ENCODE measurements at regions not wholly inside any gene's neighbourhood (a gene's known extent, or its start where the extent isn't known, plus 50 kb on each side); places are given as distances from the start of the nearest gene placed in this dataset.

DNA sequence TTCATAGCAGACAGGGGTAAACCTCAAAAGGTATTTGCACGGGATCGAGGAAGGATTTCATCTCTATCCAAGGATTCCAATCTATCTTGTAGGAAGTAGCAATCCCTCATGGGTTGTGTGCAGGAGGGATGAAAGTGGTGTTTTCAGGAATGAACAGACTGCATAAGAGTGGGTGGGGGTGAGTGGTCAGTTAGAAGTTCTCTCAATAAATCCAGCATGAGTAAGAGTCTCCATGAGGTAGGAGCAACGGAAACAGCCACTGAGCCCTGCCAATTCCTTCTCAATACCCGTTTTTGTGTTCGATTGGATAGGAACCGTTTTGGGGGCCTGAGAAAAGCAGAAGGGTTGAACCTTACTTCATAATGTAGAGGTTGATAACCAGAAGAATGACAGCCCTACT lies 375.6 kb downstream of the SOX9 start:
- no peak for DNase-seq (ENCODE audit: low spot score)

DNA sequence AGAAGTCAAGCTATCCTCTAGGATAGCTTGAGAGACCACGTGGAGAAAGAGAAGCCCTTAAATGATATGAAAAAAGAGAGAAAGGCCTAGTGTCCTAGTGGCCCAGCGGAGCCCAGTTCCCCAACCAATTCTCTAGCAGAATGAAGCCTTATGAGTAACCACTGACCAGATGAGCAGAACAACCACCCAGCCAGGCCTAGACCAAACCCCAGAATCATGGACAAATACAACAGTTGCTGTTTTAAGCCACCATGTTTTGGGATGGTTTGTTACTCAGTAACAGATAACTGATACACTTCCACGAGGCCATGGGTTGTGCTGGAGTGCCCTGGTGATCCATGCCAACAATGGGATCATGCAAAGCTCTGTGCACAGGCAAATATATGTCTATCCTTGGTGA lies 377.1 kb downstream of the SOX9 start:
- no peak for DNase-seq (ENCODE audit: low spot score)

DNA sequence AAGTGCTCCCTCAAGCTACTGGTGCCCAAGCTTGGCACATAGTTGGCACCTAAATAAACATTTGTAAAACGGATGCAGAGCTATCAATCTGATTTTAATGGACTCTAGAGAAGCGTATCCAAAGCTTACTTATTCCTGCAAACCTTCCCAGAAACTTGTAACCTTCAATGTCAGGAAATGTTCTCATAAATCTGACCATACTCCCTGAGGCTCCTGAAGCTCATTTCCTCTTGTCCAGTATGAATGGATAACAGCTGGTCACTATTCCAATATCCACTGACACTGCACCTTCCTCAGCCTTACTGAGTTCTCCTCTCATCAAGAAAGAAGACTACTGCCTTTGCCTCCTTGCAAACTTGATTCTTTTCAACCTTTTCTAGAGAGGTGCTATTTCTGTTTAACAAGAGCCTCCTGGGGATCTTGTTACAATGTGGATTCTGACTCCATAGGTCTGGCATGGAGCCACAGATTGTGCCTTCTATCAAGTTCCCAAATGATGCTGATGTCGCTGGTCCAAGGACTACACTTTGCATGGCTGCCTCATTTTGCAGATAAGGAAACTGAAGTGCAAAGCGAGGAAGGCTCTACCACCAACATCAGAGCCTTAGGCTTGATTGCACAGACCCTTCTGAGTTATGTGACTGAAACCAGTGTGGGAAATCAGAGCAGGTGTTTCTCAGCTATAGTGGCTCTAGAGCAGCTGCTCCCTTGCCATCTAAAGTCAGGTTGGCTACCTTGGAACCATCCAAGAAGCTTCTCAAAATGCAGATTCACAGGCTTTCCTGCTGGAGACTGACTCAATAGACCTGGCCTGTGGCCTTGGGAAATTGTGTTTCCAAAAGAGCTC lies 377.8 kb downstream of the SOX9 start:
- DNase-seq (ENCODE audit: low spot score), result no peak

DNA sequence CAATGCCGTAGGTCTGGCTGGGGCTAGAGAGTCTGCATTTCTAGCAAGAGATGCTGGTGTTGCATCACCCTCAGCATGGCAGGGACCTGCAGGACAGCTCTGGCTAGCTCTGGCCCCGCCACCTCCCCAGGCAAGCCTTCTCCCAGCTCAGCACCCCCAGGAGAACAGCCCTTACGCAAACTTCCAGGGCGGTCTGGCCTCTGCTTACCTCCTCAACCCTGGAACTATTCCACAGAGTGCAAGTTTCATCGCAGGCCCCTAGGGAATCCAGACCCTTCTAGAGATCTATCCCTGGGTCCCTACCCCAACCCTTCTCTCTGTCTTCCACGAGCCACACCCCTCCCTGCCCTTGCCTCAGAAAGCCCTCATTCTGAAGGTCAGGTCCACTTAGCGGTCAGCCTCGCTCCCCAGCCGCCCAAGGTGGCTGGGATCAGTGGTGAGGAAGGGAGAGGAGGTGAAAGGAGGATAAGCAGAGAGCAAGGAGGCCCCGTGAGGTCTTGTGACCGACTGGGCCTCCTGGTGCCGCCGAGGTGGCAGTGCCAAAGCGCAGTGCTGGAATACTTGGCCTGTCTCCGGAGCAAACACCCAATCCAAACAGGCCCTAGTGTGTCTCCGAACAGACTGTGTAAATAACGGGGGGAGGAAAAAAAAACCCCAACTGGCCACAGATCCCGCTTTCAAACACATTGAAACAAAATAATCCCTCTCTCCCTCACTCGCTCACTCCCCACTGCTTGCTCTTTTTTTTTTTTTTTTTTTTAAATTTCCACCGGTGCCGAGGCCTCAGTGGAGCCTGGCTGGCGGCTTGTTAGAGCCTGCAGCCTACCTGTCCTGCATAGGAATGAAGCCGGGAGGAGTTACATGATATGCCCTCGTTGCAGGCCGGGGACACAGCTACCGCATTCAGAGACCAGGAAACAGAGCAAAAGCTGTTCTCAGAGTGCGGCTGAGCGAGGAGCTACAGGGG lies 380.9 kb downstream of the SOX9 start:
- no peak for DNase-seq (ENCODE audit: low spot score)

DNA sequence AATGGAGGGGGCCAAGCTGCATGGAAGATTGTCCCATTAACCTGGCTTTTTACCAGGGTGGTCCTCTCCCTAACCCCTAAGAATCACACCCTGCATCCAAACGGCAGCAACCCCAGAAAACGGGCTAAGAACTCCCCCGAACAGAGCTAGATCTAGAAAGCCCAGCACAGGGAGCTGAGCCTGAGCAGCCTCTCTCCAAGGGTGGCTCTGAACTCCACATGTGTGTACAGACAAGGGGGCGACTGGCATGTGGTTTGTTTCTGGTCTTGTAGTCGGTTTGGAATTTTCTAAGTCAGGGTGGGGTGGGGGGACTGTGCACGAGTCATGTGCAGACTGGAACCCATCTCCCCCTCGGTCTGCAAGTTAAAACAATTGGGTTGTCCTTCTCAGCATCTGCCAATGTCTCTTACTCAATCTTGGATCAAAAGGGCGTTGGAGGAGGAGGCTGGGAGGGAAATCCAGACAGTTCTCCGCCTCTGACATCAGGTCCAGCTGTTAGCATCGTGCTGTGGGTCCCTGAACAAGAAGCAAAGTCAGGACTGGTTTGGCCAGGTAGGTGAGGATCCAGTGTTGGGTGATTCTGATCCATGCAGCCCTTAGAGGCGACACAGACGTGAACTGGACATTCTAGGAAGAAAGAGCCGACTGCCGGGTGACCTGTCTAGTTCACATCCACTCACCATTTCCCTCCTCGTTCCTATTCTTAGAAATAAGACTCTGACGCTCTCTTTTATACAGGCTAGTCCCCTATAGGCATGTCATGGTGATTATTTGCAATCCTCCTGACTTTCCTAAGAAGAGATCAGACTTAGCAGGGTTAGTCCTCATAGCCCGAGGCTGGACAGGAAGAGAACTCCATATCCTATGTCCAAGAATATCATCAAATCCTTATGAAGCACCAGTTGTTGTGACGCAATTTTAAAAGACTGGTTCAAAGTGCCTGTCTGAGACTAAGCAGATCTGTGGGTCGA lies 381.8 kb downstream of the SOX9 start:
- DNase-seq (ENCODE audit: low spot score), result no peak

DNA sequence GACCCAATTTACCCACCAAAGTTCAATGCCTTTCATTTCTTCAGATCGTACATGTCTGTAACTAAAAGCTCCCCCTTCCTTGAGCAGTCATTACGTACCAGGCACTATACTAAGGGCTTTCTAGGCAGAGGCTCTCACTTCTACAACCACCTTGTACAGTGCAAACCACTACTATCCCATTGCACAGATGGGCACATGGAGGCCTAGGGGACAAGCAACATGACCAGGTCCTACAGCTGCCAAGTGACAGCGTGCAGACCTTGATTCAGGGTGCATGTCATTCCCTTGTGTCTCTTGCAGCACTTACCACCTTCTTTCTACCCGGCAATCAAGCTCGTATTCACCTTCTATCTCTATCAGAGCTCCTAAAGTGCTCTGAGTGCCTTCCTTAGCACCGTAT lies 382.7 kb downstream of the SOX9 start:
- DNase-seq (ENCODE audit: low spot score), result no peak

DNA sequence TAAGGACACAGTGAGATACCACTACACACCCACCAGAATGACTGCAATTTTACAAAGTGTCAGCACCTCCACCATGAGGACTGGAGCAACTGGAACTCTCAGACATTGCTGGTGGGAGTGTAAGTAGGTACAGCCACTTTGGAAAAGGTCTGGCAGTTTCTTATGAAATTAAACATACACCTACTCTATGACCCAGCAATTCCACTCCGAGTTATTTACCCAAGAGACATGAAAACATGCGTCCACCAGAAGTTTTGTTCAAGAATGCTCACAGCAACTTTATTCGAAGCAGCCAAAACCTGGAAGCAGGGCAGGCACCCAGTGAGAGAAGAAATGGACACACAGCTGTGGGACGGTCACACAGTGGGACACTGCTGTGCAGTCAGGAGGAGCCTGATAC lies 384.0 kb downstream of the SOX9 start:
- DNase-seq (ENCODE audit: low spot score), result no peak

DNA sequence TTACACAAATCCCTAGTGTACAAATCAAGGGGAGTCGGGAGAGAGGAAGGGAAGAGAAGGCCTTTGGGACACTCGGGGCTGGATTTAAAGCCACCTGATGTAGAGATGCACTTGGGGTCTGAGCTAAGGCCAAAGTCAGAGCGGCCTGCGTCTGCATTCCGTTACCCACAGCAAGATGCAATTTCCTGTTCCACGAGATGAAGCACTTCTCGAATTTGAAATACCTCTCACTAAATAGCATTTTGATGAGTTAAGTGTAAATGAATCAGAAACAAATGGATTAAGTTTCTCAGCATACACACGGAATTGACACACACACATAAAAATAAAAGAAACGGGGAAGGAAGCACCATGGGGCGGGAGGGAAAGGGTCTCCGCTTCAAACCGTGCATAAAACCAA lies 386.0 kb downstream of the SOX9 start:
- no peak for DNase-seq (ENCODE audit: low spot score)

DNA sequence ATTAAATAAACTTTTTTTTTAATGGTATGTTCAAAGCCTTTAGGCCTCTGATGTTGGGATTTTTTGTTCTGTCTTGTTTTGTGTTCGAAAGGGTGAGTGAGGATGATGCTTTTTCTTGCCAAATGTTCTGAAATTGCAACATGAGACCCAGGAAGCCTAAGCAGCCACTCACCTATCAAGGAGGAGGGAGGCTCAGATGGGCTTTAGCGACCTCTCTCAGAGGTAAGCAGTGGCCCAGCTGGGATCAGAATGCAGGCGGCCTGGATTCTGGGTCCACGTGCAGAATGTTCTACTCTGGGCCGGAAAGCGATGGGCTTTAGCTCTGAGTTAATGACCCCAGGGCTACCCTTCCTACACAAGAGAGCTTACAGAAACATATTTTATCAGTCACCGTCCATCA lies 386.6 kb downstream of the SOX9 start:
- DNase-seq (ENCODE audit: low spot score), result no peak

DNA sequence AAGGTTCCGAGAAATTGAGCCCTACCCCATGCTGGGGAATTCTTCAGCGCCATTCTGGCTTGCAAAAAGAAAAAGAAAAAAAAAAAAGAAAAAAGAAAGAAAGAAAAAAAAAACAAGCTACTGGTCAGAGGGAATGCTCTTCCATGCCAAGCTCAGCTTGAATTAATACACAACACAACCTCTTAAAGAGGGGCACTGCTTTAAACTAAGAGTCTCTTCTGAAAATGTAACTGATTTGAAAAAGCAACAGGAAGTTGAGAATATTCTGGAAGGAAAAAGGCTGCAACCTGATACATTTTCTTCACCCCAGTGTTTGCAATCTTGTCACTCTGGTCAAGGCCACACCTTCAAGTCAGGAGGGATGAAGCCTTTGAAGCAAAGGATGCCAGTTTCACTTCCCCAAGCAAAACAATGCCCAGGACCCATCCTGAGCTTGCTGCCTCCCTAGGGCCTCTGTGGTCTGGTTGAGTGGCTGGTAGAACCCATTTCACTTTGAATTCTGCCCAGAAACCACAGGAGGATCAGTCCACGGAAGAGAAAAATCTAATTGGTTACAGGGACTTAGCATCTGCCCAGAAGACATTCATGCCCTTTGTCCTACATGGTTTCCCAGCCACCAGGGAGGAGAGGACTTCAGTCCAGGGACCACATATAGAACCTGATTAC lies 389.7 kb downstream of the SOX9 start:
- DNase-seq (ENCODE audit: low spot score), result peak; percentile 26

DNA sequence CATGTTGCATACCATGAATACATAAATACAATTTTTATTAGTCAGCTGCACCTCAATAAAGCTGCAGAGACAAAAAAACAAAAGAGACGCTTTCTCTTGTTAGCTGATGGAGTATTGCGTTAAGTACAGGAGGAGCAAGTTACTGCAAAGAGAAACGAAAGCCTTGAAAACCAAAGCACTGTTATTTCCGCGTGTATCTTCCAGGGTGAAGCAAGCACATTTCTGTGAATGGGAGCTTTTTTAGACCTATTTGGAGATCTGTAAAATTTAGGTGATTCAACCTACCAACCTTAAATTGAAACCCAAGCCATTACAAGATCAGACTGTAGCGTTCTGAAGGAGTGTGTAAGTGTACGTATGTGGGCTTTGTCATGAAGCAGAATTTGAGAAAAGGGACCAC lies 390.4 kb downstream of the SOX9 start:
- DNase-seq (ENCODE audit: low spot score), result no peak

DNA sequence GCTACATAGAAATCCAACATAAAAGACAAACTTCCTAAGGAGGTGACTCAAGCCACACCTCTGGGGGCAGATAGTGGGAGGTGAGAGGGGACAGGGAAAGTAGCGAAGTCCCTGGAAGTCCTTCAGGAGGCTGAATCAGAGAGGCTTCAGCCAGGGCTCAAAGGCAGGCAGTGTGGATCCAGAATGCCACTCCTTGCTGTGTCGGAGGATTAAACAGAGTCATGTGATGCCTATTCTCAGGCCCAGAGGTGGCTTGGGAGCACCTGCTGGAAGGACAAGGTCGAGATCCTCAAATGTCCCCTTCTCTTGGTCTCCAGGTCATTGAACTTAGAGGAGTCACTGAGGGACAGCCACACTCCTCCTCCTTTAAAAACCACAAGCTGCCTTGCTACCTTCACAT lies 391.1 kb downstream of the SOX9 start:
- no peak for DNase-seq (ENCODE audit: low spot score)

DNA sequence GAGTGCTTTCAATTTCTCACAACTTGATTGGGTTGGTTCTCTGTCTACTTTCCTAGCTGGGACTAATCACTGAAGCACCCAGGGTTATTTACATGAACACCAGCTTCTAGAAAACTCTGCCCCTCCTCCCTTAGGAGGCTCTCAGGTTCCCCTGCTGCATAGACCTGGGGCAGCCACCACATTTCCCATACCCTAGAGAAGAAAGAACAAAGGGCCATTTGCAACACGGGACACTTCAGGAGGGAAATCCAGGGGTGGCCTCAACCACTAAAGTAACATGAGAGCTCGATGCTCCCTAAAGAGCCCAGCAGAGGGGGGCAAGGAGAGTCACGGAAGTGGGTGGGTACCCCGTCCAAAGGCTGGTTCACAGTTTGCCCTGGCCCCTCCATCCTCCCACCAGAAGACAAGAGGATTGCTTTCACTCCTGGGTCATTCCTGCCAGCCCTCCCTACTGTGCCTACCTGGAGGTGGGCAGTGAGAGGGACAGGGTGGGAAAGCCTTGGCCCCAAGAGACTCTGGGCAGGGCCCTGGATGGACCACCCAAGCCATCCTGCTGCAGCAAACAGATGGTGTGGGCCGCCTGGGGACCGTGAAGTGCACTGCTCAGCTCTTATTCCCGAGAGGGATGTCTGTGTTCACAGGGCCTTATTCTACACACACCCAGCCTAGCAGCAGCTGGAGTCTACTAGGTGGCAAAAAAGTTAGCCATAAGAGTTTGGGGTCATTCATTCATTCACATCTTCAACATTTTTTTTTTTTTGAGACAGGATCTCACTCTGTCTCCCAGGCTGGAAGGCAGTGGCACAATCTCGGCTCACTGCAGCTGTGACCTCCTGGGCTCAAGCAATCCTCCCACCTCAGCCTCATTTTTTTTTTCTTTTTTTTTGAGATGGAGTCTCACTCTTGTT lies 392.1 kb downstream of the SOX9 start:
- no peak for DNase-seq (ENCODE audit: low spot score)

DNA sequence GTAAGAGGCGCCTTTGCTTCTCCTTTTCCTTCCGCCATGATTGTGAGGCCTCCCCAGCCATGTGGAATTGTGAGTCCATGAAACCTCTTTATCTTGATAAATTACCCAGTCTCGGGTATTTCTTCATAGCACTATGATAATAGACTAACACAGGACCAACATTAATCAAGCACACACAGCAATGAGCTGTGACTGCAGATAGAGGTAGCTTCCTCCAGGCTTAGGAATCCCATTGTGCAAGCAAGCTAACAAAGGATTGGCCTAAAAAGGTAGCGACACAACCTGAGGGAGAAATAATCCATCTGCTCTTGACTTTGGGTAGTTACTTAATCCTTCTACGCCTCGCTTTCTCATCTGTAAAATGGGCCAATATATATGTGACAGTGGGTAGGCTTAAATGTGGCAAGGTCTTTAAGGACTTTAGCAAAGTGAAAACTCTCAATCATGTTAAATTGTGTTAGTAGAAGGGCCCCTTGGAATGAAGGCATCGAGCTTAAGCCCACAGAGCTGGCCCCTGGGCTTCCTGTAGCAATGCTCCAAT lies 393.6 kb downstream of the SOX9 start:
- no peak for DNase-seq (ENCODE audit: low spot score)

DNA sequence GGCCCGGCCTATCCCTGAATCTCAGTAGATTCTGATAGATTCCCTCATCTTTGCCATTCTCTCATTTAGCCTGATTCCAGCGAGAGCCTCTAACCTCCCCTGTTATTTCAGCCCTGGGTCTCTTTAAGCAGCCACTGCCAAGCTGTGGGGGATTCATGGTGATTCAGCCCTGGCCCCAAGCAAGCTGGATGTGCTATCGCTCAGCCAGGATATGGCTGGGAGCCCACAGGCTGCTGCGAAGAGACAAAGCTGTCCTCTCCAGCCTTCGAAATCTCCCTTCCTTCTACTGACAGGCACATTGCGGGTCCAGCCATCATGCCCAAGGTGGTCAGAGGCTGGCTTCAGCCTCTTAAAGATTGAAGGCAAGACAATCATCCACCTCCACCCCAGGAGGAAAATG lies 394.1 kb downstream of the SOX9 start:
- DNase-seq (ENCODE audit: low spot score), result no peak

DNA sequence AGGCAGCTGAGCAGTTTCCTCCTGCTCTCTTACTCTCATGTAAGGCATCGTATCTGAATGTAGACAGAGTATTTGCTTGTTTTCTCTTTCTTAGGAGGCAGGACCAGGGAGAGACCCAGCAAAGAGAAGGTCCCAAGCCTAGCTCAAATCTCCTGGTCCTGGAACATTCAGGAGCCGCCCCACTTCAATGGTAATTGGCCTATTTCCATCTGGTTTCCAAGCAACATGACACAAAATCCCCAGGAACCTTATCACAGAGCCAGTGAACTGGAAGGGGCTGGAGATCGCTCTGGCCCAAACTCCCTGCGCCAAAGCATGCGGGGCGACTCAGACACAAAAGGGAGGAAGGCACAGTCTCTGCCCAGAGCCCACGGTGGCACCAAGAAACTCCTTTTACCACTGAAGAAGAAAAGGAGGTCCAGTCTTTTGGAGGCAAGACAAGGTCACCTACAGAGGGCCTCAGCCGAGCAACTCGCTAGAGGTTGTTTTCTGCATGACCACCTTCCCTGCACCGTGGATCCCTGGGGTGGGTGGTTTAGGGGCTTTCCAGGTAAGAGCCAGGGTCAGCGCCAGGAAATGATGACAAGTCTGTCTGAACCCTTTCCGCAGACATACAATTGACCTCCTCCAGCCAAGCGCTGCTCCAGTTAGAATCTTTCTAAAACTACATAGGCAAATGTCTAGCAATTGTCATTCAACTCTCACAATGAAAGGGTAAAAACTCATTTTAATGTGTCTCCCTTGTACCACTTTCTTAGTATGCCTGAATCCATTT lies 394.7 kb downstream of the SOX9 start:
- DNase-seq (ENCODE audit: low spot score), result no peak

DNA sequence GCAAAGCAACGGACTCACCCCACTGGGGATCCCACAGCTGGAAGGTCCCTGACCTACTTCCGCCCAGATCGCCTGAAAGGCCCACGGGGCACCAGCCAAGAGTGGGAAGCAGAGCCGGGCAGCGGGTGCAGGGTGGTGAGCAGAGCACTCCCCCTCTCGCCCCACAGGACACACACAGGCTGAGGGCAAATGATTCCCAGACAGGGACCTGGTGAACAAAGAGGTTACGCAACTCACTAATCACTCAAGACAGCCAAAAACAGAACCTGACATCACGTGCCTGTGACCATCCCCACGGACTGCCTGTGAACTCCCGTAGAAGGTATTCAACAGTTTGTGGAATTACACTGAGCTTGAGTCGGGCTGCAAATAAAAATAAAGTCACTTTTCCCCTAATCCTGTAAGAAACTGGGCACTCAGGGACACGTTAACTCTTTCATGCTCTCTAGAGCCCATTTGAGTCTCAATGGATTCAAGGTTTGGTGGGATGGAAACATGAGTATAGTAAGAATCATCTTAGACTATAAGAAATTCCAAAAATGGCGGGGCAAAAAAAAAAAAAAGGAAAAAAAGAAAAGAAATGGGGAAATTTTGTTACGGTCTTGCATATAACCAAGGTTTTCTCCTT lies 396.1 kb downstream of the SOX9 start:
- no peak for DNase-seq (ENCODE audit: low spot score)

DNA sequence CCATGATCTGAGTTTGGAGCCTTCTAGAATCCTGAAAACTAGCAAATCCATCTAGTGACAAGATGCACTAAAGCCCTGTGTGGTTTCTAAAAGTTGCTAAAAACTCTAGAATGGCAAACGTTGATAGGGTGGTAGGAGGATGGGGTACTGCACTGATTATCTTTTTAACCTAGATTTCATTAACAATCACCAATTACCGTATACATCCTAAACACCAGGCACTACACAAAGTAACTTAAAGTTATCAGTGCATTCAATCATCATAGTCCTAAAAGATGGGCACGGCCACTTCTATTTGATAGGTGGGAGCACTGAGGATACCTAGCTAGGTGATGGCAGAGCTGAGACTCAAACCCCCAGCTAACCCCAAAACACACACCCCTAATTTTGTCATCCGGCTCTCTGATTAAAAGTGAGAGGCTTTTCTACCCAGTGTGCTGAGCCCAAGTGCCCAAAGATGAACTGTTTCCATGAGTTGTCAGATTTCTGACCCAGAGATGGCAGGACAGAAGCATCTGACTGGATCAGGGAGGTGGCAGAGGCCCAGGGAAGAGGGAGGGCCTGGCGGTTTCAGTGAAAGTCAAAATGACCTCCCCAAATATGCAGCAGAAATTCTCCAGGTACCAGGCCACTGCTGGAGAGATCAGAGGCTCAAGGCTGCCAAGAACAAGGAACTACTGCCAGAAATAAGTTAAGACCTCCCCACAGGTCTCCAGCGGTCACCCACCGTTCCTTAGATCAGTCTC lies 396.8 kb downstream of the SOX9 start:
- DNase-seq (ENCODE audit: low spot score), result no peak

Data from HT-29 (cell line).